GM19455 (cell line): ENCODE measurements at regions not wholly inside any gene's neighbourhood (a gene's known extent, or its start where the extent isn't known, plus 50 kb on each side); places are given as distances from the start of the nearest gene placed in this dataset.

ENCODE experiments used
- ATAC-seq: cut with Tn5 transposase; IDR thresholded peaks from one replicate; pipeline ENCODE4 v1.9.1; 2021; ENCODE audit not compliant: unreplicated experiment

DNA sequence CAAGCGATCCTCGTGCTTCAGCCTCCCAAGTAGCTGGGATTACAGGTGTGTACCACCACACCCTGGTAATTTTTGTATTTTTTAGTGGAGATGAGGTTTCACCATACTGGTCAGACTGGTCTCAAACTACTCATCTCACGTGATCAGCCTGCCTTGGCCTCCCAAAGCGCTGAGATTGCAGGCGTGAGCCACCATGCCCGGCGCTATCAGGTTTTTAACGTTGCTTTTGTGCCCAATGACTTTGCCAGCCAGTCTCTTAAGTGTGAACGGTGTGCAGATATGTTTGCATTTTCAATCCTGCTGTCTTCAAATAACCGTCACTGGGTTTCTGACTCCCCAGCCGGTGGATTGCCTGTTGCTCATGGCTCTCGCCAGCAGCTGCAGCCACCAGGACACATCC lies 201.8 kb upstream of the PPP2R2D start:
- no peak for ATAC-seq

DNA sequence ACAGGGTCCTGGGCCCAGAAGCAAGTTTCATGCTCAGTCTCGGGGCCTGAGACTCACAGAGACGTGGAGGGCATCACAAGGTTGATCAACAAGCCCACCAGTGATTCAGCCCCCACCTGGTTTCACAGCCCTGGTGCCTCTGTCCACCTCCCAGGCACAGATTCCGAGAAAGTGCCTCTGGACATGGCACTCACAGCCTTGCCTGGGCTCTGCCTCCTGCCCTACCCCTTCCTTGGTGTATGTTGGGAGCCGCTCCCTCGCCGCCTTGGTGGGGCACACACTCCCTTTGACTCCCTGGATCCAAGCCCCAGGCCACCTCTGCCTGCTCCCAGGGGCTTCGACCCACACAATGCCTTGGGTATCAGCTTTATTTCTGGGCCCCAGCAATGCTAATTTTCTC lies 200.8 kb upstream of the PPP2R2D start:
- no peak for ATAC-seq

DNA sequence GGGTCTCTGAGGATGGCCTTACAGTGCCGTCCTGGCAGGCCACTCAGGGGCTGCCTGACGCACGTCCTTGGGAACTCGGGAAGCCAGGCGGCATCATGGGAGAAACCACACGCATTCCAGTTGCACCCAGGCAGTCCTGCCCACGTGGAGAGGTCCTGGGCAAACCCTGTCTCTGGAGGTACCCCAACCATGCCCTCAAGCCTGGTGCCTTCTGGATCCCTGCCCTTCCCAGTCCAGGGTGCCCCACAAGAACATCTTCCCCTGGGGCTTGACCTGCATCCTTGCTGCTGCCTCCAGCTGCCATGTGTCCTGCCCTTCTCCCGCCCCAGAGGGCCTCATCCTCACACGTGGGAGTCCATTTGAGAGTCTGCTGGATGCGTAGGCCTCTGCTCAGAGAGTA lies 200.3 kb upstream of the PPP2R2D start:
- no peak for ATAC-seq

DNA sequence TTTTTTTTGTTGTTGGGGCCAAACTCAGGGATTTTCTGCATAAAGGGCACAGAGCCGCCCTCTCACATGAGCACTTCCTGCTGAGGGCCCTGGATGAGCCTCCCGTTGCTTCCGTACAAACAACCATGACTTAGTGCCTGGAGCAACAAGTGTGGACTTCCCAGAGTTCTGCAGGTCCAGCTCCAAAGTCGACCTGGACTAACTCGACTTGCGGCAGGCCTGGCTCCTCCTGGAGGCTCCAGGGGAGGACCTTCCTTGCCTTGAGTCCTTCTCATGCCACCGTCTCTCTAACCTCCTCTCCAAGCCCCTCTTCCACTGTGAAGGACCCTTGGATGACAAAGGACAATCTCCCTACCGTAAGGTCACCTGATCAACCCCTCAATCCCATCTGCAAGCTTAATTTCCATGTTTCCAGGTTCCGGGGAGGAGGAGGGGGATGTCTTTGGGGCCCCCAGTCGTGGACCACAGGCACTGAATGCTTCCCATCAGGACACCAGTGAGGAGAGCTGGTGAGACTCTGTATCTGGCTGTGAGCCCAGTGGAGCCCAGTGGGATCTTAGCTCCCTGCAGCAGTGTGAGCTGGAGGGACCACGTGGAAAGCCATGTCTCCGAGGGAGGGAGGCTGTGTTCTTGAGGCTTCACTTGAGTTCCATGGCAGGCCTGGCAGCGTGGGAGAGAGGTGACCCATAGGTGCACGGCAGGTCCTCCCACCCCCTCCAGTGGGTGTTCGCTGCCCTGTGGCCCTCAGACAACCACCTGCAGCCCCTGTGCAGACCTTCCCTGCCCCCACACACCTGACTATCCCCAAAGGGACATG lies 199.5 kb upstream of the PPP2R2D start:
- no peak for ATAC-seq

DNA sequence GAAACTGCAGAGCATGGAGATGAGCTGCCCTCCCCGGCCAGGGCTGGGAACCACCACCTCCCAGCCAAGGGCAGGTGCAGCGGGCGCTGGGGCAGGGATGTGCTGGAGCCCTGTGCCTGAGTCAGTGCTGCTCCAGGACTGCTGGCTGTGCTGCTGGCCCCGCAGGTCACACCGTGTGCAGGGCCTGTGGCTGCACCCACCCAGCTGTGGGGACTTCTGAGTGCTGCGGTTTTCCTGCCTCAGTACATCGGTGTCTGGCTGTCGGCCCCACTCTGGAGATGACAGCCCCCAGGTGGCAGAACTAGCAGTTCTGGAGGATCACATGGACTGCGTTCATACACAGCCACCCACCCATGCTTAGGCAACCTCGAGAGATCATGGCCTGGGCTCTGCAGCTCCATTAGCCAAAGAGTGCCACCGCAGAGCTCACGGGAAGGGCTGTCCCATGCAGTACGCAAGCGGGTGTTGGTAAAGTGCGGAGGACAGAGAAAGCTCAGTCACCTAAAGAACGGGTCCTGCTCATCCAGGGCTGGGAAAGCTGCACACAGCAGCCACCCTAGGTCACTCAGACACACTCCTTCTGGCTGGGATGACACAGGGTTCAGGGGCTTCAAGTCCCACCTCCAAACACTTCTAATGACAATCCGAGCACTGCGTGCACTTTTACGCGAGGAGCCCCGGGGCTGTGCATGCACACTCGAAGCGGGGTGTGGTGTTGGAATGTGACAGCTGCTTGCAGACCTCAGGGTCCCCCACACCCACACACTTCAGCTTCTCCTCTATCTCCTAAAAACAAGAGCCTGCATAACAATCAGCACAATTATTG lies 198.1 kb upstream of the PPP2R2D start:
- ATAC-seq, result no peak

DNA sequence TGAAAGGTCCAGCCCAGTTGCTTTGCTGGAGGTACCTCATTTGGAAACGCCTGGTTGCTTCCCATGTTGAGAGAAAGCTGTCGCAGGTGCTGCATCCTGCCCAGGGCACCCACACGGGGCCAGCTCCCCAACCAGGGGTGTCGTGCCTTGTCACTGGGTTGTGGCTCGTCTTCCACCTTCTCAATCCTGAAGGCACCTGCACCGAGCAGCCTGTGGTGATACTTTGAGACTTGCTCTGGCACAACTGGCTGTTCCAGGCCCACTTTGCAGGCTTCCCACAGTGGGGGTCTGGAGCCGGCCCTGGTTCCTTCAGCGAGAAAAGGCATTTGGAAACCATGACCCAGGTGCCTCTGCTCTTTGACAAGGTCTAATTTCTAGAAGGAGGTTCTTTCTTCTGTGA lies 197.3 kb upstream of the PPP2R2D start:
- no peak for ATAC-seq

DNA sequence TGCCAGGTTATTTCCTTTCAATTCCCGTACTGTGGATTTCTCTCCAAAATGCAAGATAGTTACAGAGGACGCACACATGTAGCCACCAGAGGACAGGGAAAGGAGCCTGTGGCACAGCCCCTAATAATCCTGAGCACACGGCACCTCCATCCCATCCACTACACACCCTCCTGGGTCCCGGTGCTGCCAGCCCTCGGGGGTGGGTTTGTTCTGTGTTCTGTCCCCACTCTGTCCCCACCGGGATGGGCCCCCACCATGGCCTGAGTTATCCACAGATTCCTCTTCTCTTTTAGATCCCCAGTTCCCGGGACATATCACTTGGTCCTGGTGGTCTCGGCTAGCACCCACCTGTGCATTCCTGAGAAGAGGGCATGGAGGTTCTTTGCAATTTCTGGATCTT lies 196.9 kb upstream of the PPP2R2D start:
- ATAC-seq, result no peak

DNA sequence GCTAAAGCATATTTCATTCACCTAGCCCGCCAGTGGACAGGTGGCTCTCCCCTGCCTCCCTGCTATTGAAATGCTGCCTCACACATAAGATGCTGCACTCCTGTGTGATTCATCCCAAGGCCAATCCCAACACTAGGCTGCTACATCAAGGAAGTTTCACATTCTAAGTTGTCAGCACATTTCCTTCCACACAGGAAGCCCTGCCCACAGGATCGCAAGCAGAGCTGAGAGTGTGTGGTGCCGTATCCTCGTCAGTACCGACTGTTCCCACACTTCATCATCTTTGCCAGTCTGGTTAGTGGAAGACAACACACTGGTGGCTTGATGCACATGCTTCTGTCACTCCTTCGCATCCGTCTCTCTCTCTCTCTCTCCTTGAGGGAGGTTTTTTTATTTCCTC lies 194.3 kb upstream of the PPP2R2D start:
- no peak for ATAC-seq

DNA sequence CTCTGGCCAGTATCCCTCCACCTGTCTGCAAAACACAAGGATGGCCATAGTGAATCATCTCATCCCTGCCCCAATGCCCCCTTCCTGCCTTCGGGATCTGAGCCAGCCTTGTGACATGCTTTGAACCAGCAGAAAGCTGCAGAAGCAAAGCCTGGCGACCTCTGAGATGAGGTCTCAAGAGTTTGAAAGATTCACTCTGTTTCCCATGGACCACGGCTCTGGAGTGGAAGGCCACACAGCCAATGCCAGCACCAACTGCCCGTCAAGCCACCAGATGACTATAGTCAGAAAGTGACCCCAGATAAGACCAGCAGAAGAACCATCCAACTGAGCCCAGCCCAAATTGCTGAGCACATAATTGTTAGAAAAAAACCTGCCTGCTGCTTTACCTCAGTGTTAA lies 193.9 kb upstream of the PPP2R2D start:
- no peak for ATAC-seq

DNA sequence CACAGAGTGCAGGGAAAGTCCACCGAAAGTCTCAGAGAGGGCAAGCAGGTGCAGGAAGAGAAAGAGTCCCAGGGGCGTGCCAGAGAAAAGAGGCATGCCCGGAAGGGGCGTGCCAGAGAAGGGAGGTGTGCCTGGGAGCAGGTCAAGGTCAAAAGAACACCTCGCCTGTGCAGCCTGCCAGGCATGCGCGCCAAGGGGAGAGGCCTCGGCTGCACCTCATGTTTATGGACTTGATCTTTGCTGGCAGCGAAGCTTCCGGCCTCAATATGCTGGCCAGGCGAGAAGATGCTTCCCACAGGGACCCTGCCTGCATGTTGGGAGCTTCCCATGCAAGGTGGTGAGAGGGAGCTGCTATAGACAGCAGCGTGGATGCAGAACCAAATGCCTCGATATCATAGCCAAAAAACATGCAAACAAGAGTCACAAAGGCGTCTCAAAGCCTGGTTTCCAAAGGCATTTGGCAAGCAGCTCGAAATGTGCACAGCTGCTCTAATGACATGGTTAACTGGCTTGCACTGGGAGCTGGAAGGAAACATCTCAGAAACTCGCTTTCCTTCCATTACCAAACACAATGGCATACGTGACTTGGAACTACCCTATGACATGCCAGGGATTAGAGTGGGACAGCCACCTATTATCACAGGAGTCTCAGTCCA lies 192.5 kb upstream of the PPP2R2D start:
- no peak for ATAC-seq

DNA sequence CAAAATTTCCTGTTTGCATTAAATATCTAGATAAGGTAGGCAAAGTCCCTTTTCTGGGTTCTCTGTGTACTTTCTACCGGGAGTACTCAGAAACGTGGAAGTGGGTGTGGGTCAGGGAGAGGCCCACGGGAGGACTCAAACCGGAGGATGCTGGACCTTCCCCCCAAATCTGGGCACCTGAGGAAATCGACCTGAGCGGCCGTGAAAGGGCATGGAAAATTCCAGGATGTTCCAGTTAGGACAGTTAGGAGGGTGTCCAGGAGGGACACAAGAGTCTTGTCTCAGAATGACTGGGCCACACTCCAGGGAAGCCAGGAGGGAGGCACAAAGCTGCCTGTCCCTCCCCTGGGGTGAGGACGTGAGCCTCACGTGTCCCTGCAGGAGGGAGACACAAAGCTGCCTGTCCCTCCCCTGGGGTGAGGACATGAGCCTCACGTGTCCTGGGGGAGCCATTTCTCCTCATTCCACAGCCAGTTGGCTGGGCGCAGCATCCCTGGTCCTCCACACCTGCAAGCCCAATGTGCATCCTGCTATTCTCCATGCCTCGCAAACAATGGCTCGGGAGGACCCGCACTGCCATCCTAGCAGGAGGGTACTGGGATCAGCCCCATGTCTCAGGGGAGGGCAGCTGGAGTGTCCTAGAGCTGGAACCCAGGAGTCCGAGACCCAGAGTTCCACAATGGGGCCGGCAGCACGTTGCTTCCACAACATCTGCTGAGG lies 190.5 kb upstream of the PPP2R2D start:
- ATAC-seq, result no peak

DNA sequence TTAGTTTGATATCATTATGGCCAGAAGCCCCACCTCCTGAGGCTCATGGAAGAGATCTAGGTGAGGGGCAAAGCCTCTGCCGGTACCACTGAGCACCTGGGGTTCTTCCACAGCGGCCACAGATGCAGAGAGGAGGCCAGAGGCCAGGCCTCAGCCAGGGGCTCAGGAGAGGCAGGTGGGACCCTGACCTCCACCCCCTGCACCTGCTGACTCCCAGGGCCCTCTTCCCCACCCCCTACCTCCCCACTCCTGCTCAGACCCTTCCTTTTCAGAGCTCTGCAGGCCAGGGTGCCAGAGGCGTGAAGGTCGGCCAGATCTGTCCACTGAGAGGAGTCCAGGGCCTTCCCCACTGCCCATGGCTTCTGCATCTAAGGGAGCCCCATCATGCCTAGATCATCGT lies 178.7 kb upstream of the PPP2R2D start:
- ATAC-seq, result no peak

DNA sequence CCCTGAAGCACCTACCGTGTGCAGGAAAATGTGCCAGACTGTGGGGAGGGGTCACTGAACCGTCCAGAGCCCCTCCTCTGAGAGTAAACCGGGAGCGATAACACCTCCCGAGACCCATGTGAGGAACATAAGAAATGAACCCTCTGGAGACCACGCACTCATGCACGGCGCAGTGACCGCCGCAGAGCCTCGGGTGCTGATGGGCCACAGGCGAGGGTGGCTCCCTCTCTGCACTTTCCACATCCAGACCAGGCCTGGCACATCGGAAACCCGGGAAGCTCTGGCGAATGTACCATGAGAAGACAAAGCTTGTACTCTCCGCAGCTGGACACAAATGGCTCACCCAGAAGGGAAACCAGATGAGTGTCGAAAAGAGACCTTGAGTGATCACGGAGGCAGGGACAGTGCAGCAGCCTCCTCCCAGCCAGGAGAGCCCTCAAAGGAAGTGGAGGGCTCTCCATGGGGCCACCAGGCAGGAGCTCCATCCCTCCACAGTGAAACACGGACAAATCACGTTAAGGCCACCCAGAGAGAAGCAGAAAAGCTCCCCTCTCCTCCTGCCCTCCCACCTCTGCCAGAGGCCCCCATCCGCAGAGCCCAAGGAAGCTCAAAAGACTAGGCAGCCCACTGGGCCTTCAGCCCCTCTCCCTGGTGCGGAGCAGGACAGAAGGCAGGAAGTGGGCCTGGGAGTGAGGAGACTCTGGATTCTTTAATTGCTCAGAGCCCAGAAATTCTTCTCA lies 178.1 kb upstream of the PPP2R2D start:
- ATAC-seq, result no peak

DNA sequence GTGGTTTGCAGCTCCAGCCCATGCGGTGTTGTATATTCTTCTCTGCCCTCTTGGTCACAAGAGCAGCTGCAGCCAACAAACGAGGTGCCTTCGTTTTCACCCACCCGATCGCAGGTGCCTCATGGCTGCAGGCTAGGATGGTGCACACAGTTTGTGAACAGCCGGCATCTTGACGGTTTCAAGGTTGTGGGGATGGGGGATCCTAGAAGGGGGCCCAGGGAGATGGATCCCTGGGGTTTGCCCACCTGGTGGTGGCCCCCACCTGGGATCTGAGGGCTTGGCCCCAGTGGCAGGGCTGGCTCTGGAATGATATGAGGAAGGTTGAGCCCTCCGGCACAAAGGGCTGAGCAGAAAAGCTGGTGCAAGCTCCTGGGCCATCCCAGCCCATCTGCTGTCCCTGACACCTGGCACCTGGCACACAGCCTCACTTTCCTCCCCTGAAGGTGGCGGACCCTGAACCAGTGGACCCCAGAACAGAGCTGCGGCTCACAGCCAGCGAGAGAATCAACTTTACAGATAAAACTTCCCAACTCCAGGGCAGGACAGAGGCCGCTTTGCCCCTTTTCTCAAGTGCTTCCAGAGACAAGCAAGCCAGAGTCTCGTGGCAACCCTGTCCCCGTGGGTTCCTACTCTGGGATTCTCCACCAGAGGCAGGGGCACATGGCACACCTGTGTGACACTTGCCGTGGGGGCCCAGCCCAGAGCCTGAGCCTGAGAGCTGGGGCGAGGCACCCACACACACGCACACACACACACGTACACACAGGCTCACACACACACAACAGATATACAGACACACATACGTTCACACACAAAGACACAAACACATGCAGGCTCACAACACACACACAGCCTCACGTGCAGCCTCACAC lies 177.3 kb upstream of the PPP2R2D start:
- ATAC-seq, result no peak

DNA sequence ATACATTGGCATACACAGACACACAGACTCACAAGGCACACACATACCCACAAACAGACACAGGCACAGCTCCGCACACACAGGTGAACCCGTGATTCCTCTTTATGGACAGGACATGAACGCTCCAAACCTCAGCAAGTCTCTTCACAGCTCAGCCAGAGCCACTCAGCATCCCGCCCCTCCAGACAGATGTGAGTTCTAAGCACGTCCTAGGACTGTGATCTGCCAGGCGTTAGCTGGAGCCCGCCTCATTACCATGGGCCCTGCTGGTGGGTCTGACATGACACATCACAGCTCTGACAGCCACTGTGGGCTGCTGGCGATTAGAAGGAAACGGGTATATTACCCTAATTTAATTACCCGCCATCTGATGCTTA lies 176.7 kb upstream of the PPP2R2D start:
- ATAC-seq, result no peak

DNA sequence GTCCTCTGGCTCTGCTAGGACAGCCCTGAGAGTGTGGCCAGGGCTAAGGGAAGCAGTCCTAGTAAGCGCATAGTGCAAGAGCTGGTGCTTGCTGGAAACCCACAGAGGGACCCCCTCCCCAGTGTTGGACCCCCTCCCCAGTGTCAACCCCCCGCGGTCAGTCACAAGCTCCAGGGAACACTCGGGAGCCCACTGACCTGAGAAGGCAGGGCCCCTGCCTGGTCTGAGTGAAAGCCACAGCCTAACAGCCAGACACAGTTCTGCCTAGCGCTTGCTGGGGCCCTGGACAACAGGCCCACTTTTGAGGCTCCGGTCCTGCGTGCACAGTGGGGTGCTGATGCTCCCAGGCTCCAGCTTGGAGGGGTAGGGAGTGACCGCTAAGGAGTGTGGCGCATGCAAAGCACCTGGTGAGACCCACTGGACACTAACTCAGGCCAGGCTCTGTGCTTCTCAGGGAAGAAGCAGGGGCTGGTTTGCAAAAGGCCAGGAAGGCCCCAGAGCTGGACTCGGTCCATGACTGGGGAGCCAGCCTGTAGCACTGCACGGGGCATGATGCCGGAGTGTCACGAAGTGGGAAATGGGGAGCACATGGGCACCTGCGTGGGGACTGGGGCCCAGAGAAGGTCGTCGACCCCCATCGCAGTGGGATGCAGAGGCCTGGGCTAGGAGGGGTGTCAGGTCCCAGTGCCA lies 175.8 kb upstream of the PPP2R2D start:
- ATAC-seq, result no peak

DNA sequence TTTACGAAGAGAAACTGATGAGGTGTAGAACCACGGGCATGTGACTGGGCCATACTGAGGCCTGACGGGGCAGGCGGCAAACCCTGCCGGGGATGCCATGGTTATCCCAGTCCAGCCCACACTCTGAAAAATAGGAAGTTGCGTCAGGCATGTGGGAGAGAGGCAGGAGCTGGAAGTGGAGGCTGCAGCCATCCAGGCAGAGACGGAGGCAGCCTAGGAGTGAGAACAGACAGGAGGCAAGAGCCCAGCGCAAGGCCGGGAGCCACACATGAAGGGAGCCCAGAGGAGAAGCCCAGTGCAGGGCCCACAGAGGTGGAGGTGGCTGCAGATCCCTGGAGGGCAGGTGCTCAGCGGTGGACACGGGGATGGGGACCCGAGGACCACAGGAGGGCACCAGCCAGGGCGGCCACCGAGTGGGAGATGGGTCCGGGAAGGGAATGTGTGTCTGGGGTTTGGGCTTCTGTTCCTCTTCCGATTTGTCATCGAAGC lies 175.2 kb upstream of the PPP2R2D start:
- no peak for ATAC-seq

DNA sequence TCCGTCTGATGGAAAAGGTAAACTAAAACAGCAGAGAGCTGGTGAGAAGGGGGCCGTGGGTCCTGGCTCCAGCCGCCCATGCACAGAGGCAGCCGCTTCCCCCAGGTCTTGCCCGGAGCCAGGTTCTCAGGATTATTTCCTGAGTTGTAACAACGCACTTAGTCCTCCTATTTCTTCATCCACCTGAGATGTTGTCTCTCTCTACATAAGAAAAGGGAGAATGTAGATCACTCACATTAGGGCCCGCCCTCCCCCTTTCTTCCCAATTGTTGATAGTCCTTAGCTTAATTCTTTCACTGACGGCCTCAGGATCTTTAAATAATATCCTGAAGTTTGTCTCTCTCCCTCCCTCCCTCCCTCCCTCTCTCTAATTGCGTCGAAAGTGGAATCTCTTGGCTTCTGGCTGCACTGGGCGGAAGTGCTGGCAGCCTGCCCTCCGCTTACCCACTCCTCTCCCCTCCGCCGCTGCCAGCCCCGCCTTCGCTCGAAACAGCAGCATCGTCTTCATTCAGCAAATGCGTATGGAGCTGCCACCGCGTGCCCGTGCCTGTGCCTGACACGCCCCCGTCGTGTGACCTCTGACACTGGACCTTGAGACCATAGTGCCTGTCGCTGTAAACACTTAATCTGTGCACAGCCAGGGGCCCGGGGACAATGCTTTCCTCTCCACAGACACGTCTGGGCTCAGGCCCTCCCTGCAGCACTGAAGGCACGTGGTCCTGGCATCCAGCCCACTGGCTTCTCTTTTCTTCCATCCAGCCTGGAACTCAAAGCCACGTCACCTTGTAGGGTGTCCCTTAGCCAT lies 174.5 kb upstream of the PPP2R2D start:
- ATAC-seq, result no peak
